Islet of Langerhans (tissue), 1 donor: ENCODE measurements at regions not wholly inside any gene's neighbourhood (a gene's known extent, or its start where the extent isn't known, plus 50 kb on each side); places are given as distances from the start of the nearest gene placed in this dataset.

ENCODE experiments used
- FAIRE-seq: peaks from one replicate; lab custom pipeline; 2011; peaks lifted over from hg19 to GRCh38; lab: Jason Lieb, UNC

DNA sequence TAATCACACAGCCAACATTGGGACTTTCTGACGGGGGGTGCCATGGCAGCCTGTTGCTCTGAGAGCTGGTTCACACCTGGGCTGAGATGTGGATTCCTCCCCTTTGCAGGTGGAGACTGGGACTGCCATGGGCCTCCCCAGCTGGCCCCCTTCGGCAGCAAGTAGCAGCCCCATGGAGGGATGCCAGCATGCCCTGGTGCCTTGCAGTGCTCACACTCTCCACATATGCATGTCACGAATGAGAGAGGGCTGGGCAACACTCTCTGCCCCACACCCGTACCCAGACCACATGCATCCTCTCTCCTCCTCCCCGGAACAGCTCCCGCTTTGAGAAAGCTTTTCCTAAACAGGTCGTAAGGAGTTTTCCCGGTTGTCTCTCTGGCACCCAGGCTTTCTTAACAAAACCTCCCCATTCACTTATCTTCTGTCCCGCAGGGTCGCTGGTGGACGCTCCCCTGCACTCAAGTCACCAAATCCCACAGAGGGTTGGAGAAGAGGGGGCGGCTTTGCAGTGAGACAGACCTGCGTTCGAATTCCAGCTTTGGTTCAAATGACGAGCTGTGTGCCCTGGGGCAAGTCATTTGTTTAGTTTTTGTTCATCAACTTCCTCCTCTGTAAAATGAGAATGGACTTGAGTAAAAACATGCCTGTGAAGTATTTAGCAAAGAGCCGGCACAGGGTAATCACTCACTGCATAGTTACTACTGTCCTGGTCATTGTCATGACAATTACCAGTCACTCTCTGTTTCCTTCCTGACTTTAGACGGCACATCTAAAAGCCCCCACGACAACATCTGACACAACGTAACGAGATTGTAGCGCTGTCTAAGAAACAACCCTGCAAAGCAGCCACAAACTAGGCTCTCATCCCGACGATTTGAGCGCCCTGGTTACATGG lies 231.3 kb upstream of the B3GAT1 start:
- FAIRE-seq = no peak

DNA sequence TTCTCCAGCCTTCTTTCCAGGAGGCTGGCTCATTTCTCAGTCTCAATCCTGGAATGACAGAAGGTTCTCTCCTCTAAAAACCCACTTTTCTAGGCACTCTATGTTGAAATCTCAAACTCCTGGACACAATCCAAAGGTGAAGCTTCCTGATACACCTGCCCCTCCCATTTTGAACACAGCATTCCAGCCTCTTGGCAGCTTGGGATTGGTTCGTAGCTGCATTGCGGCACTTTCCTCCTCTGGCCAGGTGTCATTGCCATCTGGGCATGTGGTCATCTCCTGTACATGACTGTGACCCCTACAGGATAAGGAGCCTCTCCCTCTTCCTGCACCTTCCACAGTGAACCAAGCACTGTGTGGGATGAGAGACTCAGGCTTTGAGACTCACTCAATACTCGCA lies 230.2 kb upstream of the B3GAT1 start:
- no peak for FAIRE-seq

DNA sequence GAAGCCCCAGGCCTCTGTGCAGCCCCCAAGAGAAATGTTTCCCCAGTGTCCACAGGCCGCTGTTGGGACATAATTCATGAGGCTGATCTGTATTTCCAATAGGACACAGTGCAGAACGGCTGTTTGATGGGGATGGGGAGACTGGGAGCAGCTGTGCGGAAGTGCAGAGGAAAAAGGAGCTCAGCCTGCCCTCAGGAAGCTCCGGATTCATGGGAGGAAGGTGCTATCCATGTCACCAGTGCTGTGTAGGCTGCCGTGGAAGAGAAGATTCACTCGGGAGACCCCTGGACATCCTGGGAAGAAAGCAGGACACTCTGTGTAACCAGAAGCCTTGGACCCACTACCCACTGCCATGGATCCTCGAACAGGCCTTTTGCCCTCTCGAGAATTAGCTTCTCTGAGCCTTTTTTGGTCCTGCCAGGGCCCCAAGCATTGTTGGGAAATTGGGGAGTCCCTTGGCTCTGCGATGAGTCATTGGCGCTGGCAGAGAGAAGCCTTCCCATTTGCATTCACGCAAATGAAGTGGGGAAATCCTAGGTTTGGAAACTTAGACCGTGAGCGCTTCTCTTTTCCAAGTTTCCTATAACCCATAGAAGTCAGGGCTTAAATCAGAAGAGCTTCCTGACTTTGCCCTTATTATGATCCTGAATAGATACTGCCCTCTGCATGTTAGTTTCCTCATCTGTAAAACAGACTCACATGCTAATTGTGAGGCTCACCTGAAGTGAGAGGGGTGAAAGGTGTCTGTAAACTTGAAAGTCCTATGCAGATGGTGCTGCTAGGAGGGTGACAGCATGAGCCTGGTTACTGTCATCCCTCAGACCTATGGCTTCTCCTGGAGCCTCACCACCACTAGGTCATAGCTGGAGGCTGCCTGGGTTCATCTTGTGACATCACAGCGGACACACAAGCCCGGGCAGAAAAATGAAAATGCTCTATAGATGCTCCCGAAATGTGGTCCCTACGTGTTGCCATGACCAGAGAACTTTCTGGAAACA lies 229.2 kb upstream of the B3GAT1 start:
- no peak for FAIRE-seq

DNA sequence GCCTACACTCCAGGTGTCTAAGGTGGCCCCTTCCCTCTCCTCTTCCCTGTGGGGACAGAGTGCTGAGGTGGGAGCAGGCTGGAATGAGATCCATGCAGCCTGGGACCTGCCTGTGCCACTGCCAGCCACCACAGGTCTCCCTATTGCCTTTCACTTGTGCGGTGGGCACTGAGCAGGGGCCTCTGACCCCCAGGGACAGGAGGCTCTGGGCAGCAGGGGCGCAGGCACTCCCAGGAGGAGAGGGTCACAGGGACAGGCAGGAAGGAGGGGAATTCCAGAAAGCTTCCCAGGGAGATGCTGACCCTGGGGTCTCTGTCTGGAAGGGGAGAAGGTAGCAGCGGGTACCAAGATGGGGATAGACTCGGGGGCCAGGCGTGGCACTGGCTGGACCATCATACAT lies 228.5 kb upstream of the B3GAT1 start:
- FAIRE-seq = no peak

DNA sequence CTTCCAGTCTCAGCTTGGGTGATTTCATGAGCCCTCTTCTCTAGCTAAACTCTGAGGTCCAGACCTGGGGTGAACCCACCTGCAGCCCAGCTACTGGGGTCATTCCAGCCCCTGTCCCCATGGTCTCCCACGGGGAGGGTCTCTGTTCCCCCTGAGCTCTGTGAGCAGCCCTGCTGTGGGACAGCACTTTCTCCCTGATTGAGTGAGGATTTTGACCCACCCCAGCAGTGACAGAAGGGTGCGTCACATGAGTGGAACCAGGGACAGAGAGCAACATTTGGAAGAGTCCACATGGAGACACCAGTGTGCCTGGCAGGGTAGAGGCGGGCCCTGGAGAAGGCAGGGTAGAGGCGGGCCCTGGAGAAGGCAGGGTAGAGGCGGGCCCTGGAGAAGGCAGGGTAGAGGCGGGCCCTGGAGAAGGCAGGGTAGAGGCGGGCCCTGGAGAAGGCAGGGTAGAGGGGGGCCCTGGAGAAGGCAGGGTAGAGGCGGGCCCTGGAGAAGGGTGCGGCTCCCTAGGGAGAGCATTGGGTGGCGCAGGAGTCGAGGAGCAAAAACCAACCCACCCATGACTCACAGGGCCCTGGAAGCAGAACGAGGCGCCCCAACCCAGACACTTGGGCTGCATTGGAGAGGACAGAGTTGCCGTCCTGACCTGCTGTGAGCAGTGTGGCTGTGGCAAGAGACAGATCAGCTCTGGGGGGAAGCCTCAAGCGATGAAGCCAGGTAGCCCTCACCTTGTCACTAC lies 227.7 kb upstream of the B3GAT1 start:
- FAIRE-seq = no peak

DNA sequence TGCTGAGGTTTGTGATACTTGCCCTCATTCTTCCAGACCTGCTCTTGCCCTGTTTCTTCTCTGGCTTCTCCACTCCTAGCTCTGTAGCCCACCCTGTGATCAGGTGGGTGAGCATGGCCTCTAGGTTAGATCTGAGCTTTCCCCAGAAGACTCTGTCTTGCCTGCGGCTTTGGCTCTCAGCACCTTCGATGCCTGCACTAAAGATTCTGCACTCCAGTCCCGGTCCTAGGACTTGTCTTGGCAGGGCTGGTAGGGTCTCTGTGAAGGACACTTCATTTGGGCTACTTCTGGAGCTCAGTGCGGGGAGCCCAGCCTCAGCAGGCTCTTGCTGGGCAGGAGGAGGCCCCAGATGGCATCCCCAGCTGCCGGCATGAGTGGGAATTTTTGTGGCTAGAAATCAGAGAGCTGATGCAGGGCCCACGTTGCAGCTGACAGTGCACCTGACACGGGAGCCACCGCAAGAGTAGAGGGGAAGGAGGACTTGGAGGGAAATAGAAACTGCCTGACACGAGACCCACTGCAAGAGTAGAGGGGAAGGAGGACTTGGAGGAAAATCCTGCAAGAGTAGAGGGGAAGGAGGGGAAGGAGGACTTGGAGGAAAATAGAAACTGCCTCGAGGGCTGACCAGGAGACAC lies 226.9 kb upstream of the B3GAT1 start:
- no peak for FAIRE-seq

DNA sequence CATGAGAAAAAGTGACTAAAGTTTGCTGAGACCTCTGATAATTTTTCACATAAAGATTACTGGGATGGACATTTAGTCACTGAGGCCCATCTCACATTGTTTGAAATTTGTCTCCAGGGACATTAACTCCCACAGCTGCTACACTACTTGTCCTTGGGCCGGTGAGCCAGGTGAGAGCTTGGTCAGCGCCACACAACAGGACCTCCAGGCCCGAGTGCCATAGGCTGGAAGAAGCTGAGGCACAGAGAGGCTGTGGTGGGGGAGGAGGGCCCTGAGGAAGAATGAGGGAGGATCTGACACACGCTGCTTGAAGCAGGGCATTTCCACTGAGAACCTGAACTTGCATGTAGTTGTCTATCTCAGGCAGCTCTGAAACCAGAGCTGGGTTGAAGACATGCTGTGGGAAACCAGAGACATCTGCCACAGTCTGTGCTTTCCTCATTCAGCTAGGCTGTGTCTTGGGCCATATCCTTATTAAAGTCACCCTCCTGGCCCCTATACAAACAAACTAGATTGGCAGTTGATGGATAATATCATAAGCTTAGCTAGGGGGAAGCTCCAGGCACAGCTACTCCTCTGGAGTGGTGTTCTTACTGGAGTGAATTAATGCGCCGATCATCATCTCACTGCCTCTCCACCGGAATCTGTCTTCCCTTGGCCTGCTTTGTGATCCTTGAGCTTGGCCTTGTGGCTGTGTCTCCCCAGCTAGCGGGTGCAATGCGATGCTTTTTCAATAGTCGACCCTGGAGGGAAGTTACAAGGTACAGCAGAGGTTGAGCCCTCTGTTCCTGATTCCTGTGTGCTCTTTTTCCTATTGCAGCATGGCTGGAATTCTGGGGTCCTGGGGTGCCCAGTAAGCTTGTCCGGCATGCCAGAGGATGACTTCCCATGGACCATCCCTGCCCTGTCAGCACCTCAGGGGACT lies 225.3 kb upstream of the B3GAT1 start:
- FAIRE-seq = no peak

DNA sequence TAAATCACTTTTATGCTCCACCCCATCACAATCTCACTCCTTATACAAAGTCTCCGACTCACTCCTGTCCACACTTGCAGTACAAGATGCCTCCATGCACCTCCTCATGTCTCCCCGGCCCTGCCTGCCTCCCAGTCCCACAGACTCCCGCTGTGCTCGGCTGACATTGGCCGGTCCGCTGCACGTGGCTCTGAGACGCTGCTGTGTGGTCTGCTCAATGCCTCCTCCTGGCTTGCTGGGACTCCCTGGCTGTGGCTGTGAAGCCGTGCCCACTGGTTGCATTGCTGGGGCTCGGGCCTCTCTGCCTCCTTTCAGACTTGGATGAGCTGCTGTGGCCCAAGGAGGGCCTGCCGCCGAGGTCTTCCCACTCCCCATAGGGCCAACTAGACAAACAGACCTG lies 224.0 kb upstream of the B3GAT1 start:
- FAIRE-seq = no peak

DNA sequence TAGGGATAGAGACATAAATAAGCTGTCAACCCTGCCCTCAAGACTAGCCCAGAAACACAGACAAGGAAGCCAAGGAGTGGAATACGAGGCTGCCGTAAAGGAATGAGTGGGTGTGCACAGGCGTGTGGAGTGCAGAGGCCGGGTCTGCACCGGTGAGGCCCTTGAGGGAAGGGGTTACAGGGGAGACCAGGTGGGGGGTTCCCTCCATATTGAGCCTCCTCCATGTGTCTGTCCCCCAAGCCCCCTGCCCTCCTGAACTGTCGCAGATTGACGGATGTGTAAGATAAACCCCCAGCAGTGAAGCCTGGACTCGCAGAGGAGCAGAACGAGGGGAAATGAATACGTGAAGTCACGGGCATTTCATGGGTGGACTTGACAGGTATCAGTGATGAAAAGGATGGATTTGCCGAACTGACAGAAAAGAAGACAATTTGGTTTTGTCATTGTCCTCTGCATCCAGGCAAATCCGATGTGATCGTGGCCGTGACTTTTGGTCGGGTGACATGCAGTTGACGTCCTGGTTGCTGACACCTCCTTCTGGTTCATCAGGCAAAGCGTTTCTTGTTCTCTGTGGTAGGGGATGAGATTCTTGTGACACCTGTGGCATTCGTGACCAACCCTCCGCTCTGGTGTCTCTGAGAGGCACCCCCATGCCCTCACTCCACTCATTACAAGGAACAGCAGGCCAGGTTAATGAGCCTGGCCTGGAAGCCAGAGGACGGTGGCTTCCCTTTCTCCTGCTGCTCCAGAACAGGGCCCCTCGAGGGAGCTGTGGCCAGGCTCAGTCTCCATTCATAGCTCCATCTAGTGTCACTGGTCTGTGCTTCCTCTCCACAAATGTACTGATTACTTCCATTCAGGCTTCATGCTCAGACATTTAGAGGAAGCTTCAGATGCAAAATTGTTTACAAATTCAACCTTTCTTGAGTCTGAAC lies 223.1 kb upstream of the B3GAT1 start:
- no peak for FAIRE-seq

DNA sequence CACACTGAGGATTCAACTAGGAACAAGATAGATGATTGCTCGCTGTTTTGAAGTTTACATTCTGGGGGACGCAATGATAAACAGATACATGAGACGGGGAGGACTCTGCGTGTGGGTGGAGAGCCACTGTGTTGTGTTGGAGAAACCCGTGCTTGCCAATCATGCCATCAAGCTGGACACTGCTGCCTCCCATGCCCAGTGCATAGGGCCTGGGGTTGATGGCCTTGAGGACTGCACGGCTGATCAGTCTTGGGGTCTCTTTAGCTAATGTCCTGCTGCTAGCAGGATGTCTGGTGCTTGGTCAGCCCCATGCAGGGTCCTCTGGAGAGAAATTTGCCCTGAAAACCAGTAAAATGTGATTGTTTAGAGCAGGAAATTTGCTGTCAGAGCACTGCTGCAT lies 221.2 kb upstream of the B3GAT1 start:
- FAIRE-seq = no peak

DNA sequence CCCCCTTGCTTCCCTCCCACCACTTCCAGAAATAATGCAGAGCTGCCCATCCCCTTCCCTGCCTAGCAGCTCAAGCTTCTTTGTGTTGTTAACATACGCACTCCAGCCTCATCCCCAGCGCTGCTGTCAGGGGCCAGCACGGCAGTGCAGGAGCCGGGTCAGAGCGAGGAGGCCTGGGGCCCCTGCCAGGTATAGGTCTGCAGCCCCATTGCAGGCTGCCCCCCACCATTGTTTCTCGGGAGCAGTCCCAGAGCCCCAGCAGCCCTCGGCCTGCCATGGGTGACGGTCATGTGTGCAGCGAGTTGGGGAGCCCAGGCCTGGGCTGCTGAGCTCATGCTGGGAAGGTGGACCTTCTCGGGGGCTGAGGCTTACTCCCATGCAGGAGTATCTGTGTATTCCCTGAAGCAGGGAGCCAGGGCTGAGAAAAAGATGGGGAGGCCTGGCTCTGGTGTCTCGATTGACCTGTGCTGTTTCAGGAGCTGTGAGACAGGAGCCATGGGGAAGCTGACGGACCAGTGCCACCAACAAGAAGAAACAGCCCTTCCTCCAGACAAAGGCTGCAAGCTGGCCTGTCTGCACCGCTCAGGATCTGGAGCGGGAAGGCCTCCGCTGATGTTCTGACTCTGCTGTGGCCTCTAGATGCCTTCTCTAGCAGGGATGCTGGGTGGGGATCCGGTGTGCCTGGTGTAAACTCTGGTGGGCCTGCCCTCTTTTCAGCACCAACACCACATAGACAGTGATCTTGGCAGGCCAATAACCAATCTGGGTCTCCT lies 220.5 kb upstream of the B3GAT1 start:
- no peak for FAIRE-seq

DNA sequence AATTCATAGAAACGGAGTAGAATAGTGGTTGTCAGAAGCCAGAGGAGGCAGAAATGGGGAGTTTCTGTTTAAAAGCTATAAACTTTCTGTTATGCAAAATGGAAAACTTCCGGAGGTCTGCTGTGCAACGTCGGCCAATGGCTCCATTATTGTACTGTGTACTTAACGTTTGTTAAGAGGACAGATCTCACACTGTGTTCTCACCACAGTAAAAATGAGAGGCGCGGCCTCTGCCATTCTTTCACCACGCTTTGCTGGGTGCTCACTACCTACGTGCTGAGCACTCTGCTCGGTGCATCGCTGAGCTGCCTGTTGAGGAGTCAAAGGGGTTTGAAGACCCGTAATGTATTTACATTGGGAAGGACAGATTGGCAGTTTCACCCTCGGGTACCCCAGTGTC lies 218.8 kb upstream of the B3GAT1 start:
- FAIRE-seq = no peak

DNA sequence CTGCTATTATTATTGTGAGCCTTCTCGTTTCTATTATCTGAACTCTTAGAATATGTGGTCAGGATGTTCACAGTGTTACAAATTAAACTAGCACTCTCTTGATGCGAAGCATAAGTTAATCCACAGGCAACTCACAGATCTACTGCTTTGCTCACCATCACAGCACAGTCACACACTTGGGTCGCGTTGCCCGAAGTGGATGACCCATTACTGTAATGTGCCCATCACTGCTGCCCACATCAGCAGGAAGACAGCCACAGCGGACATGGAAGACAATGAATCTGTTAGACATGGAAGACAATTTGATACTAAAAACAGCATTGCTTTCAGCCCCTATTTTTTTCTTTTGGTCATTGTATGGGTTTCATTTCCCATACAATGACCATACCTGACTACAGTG lies 216.4 kb upstream of the B3GAT1 start:
- no peak for FAIRE-seq

DNA sequence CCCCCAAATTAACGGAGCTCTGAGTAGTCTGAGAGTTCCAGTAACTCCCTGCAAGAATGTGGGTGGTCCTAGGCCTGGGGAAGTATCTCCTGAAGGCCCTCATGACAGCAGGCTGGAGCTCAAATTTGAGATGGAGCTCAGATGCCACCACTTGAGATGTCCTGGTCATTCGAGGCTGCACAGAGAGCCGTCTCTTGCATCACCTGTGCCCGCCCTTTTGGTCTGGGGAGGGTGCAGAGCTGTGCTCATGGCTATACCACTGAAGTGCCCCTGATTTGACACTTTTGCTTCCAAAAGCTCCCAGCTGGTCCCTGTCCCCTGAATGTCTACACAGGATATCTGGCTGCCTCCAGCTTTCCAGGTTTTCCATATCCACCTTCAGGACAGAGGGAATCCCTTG lies 214.0 kb upstream of the B3GAT1 start:
- FAIRE-seq = no peak

DNA sequence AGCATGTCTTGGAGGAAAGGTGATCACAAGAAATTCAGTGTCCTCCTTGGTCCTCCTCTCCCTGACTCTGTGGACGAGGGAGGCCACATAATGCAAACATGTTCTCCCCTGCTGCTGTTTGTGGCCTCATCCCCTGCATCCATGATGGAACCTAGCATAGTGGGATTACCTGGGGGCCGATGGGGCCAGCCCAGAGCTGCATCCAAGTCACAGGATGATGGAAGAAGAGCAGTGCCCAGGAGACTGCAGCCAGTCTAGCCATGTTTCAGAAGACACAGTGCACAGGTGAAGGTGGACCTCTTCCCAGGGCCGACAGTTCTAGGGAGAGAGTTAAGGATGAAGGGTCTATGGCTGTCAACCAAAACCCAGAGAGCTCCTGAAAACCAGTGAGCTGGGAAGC lies 213.6 kb upstream of the B3GAT1 start:
- FAIRE-seq = no peak

DNA sequence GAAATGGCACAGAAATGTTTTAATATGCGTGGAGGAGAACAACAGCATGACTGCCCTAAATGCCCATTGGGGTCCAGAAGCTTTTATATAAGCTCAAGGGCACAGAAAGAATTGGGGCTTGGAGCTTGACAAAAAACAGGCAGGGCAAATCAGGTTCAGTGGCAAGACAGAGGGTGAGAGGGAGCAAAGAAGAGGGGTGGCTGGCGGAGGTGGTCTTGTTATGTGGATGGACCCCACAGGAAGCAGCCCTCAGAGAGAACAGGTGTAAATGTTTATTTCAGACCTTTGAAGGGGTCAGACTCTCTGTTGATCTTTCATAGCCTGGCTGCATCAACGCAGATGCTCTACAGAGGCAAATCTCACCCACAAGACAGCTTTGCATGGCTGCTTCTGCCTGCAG lies 213.1 kb upstream of the B3GAT1 start:
- no peak for FAIRE-seq

DNA sequence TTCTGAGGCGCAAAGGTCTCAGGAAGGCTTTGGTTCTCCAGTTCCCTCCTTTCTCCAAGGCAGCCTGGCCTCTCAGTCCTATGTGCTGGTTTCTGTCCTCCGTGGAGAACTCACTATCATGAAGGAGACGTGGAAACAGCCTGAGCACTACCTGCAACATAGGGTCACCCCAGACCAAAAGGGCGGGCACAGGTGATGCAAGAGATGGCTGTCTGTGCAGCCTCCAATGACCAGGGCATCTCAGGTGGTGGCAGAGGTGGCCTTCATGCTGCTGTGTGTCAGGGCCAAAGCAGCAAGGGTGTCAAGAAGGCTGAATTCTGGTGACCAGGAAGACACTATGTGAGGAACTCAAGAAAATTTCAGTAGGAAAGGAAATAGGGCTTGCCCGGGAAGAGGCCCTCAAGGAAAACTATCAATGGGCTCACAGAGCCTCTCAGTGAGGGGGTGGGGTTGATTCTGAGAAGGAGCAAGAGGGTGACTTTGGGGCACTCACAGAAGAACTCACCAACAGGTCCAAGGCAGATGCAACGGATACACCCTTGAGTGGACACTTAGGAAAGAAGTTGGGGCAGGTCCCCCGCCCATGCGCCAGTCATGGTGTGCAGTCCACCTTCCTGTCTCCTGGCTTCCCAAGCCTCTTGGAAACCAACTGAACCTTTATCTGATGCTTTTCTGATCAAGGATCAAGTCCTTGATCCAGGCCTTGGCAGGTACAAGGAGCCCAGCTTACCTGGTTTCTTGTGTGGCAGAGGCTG lies 212.3 kb upstream of the B3GAT1 start:
- FAIRE-seq = no peak

DNA sequence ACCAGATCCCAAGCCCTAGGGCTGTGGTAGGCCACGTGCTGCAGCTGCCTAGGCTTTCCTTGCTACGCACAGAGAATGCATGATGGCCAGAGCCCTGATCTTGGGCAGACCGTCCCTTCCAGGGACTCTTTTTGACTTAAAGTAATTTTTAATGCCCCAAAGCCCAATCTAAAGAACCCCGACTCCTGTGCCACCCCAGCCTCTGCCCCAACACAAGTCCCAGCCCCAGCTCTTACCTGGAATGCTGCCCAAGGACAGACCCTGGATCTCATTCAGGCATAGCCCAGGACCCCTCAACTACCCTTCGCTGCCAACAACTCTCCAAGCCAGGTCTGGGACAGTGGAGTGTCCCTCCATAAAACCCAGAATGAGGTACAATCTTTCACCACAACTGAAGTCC lies 211.7 kb upstream of the B3GAT1 start:
- FAIRE-seq = no peak
